ENCODE measurements at regions not wholly inside any gene's neighbourhood (a gene's known extent, or its start where the extent isn't known, plus 50 kb on each side); places are given as distances from the start of the nearest gene placed in this dataset.

GRCh38 chr2:66093371-66093770 lies 341.6 kb upstream of the MEIS1 start:
- DNase-seq = no peak

GRCh38 chr2:66084948-66085590 lies 349.9 kb upstream of the MEIS1 start:
- DNase-seq = no peak

- no peak for DNase-seq
Measured at GRCh38 chr2:66082581-66082980, 352.3 kb upstream of the MEIS1 start.

- no peak for DNase-seq
Measured at GRCh38 chr2:66080127-66080526, 354.8 kb upstream of the MEIS1 start.

- DNase-seq = no peak
Measured at GRCh38 chr2:66073172-66073571, 361.8 kb upstream of the MEIS1 start.

- DNase-seq = no peak
Measured at GRCh38 chr2:66070721-66071602, 364.0 kb upstream of the MEIS1 start.

GRCh38 chr2:66069937-66070720 lies 364.8 kb upstream of the MEIS1 start:
- no peak for DNase-seq

- DNase-seq = no peak
Measured at GRCh38 chr2:66066032-66066431, 368.9 kb upstream of the MEIS1 start.

- no peak for DNase-seq
Measured at GRCh38 chr2:66059332-66059731, 375.6 kb upstream of the MEIS1 start.

GRCh38 chr2:66058675-66059074 lies 376.2 kb upstream of the MEIS1 start:
- no peak for DNase-seq

GRCh38 chr2:66057844-66058243 lies 377.1 kb upstream of the MEIS1 start:
- DNase-seq = no peak

- DNase-seq = no peak
Measured at GRCh38 chr2:66050392-66050791, 384.5 kb upstream of the MEIS1 start.

GRCh38 chr2:66048667-66049066 lies 386.3 kb upstream of the MEIS1 start:
- DNase-seq = no peak

- DNase-seq = no peak
Measured at GRCh38 chr2:66041902-66042657, 392.8 kb upstream of the MEIS1 start.

GRCh38 chr2:66036948-66037347 lies 398.0 kb upstream of the MEIS1 start:
- DNase-seq = no peak

GRCh38 chr2:66034467-66034866 lies 400.5 kb upstream of the MEIS1 start:
- DNase-seq = no peak

GRCh38 chr2:66032226-66032775 lies 402.6 kb upstream of the MEIS1 start:
- no peak for DNase-seq

GRCh38 chr2:66031236-66031635 lies 403.7 kb upstream of the MEIS1 start:
- no peak for DNase-seq

- no peak for DNase-seq
Measured at GRCh38 chr2:66030553-66030952, 404.4 kb upstream of the MEIS1 start.

GRCh38 chr2:66024391-66024790 lies 410.5 kb upstream of the MEIS1 start:
- DNase-seq = no peak

- DNase-seq = no peak
Measured at GRCh38 chr2:66021296-66021695, 413.6 kb upstream of the MEIS1 start.

- no peak for DNase-seq
Measured at GRCh38 chr2:66017763-66018162, 417.2 kb upstream of the MEIS1 start.

- no peak for DNase-seq
Measured at GRCh38 chr2:66014450-66014849, 420.5 kb upstream of the MEIS1 start.
